Omental fat pad (tissue), 3 donors: ENCODE measurements at regions not wholly inside any gene's neighbourhood (a gene's known extent, or its start where the extent isn't known, plus 50 kb on each side); places are given as distances from the start of the nearest gene placed in this dataset.

Experiments
- ATAC-seq: fragments of 150-250 bp; one replicate; pipeline ENCODE4 v1.9.1; 2016; ENCODE audit warnings: mild to moderate bottlenecking, moderate library complexity; ENCODE audit not compliant: low FRiP score
- DNase-seq: peaks from one replicate; pipeline ENCODE4 v3.0.0-alpha.2; 2019; ENCODE audit warnings: low spot score
- TF ChIP-seq, protein P1 (sequence below), 3 donors: fragments of 450-650 bp; IDR thresholded peaks; one replicate each; pipeline ENCODE4 v1.5.1; 2016 to 2017; ENCODE audit warnings: antibody characterized with exemption in 3 of 3, mild to moderate bottlenecking in 3 of 3, moderate library complexity in 2 of 3

DNA sequence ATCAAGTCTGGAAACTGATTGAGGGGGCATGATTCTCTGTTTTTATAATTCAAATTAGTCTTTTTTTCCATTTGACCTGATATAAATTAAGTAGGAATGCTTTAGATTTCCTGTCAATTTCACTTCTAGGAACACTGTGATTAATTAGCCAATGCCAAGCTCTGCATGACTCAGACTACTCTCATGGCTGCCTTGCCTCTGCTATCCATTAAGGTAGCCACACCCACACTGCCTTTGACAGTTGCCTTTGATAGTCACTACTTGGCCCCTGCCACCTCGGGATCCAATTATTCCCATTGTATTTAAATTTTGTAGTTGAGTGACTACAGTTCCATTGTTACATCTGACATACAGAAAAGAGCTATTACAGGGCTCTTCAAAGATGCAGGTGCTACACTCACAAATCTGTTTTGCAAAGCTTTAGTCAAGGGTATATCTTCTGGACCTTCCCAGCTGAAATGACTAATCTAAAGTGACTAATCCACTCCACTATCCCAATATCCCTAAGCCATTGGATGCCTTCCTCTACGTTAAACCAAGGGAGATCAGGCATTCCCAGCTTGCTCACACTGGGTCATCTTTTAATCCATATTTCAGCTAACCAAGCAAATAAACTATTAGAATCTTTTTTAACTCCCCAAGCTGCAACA lies 1193.1 kb upstream of the MIR17HG start:
- TF ChIP-seq, protein P1, sequence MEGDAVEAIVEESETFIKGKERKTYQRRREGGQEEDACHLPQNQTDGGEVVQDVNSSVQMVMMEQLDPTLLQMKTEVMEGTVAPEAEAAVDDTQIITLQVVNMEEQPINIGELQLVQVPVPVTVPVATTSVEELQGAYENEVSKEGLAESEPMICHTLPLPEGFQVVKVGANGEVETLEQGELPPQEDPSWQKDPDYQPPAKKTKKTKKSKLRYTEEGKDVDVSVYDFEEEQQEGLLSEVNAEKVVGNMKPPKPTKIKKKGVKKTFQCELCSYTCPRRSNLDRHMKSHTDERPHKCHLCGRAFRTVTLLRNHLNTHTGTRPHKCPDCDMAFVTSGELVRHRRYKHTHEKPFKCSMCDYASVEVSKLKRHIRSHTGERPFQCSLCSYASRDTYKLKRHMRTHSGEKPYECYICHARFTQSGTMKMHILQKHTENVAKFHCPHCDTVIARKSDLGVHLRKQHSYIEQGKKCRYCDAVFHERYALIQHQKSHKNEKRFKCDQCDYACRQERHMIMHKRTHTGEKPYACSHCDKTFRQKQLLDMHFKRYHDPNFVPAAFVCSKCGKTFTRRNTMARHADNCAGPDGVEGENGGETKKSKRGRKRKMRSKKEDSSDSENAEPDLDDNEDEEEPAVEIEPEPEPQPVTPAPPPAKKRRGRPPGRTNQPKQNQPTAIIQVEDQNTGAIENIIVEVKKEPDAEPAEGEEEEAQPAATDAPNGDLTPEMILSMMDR (IDR thresholded peaks at IDR 0.05), result no peak
- no peak for DNase-seq
- ATAC-seq, result no peak

DNA sequence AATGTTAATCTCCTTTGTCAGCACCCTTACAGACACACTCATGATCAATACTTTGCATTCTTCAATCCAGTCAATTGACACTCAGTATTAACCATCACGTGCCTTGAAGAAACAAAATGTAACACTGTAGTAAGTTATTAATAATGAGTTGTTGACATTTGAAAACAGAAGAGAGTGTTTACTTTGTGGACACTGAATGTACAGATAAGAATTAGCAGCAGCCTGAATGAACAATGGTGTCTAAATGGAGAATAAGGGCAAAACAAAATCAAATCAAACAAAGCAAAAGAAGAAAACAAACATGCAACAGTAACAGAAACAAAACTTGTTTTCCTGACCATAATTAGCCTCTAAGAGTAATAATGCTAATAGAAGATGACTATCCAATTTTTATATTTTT lies 1191.1 kb upstream of the MIR17HG start:
- DNase-seq (no peak), ATAC-seq (no peak)
- TF ChIP-seq, protein P1 (IDR thresholded peaks at IDR 0.05), result no peak

DNA sequence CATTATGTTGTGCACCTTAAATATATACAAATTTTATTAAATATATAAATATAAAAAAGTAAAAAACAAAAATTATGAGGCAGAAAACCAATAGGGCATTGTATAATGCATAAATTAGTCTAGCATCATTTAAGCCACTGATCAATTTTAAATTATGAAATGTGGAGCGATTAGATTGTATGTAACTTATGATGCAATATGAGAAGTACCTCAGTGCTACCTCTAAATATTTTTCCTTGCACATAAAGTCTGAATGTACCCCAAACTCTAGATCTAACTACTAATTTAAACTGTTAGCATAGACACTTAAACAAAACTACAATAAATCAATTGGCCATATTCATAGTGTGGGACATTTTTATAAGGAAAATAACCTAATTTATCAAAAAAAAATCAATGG lies 1178.5 kb upstream of the MIR17HG start:
- ATAC-seq (no peak), DNase-seq (no peak)
- TF ChIP-seq, protein P1 (IDR thresholded peaks at IDR 0.05), result no peak

DNA sequence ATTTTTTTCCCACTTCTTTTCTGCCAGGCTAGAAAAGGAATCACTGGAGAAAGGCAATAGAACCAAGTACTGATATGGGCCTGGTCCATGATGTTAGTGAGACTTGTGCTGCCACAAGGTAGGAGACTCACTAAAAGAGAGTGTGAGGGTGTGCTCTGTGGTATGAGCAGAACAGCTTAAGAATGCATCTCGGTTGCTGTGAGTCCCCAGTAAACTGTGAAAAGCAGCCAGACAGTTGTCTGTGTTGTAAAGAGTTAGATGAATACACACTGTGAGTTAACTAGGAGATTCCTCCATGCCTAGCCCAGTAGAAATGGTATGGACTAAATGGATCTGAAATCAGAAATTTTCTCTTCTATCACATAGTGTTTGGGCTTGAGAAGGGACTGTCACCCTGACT lies 1177.3 kb upstream of the MIR17HG start:
- ATAC-seq (no peak), DNase-seq (no peak)
- TF ChIP-seq, protein P1 (IDR thresholded peaks at IDR 0.05), result no peak

DNA sequence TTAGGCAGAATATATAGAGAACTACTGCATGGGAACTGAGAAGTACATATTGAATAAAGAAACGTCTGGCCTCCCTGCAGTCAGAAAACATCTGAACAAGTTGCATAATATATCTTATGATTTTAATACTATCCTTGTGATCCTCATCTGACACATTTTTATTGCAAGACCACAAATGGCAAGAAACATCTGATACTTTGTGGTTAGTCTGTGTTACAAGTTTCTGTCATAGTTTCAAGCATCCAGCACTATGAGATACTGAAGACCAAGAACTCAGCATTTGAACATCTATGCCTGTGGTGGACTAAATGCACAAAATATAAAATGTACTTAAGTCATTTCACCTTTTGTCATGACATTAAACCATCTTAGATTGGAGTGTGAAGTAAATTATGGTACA lies 1175.8 kb upstream of the MIR17HG start:
- TF ChIP-seq, protein P1 (IDR thresholded peaks at IDR 0.05), result no peak
- ATAC-seq (no peak), DNase-seq (no peak)

DNA sequence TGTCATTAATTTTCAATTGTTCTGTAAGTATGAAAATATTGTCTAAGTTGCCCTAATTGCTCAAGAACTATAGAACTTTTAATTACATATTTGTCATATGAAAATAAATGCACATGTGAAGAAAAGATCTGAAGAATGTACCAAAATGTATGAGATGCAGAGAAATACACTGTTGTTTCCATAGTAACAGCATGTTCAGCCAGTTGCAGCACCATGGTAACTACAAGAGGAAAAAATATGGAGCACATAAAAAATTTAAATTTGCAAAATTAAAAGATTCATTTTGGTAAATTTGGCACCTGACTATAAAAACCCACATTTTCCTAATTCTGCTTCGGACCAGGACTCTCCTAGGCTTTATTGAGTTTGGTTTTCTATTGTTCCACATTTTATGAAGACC lies 1170.0 kb upstream of the MIR17HG start:
- no peak for DNase-seq
- TF ChIP-seq, protein P1 (IDR thresholded peaks at IDR 0.05), result no peak
- no peak for ATAC-seq

DNA sequence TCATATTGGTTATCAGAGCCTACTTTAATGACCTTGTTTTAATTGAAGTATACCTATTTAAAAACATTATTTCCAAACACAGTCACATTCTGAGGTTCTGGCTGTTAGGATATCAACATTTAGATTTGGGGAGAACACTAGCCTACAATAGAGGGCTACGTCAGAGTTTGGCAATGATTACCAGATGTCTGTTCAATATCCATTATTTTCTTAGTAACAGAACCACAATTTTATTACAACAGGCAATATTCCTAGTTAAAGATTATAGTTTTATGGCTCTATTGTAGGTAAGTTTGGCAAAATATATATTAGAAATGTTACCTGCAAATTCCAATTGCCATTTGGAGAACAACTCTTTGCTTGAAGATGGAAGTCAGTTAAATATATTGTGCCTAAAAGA lies 1163.1 kb upstream of the MIR17HG start:
- TF ChIP-seq, protein P1 (IDR thresholded peaks at IDR 0.05), result no peak
- ATAC-seq, result no peak

More for the DNA sequence above, 1163.1 kb upstream of the MIR17HG start:
- no peak for DNase-seq
